Fibroblast of lung (primary cell): ENCODE measurements at regions not wholly inside any gene's neighbourhood (a gene's known extent, or its start where the extent isn't known, plus 50 kb on each side); places are given as distances from the start of the nearest gene placed in this dataset.

Experiments
- DNase-seq, 2 donors: peaks; one replicate each; pipeline versions ENCODE4 v3.0.0 to v3.0.0-alpha.2; 2010; ENCODE audit warnings: low read depth in 2 of 2
- H2AFZ ChIP-seq: 2 replicates; pipeline ENCODE4 v1.5.1; 2012; ENCODE audit warnings: low read length, control low read depth, inconsistent platforms
- H3K27ac ChIP-seq: 2 replicates; pipeline ENCODE4 v1.5.1; 2011; ENCODE audit warnings: low read length, control low read depth; ENCODE audit not compliant: insufficient read depth
- H3K27me3 ChIP-seq: 2 replicates; pipeline ENCODE4 v1.5.1; 2011; ENCODE audit warnings: mild to moderate bottlenecking, low read length; ENCODE audit not compliant: control insufficient read depth, insufficient read depth
- H3K36me3 ChIP-seq: 2 replicates; pipeline ENCODE4 v1.5.1; 2011; ENCODE audit warnings: low read length; ENCODE audit not compliant: control insufficient read depth, insufficient read depth
- H3K4me1 ChIP-seq: 2 replicates; pipeline ENCODE4 v1.5.1; 2011; ENCODE audit warnings: low read length; ENCODE audit not compliant: control insufficient read depth, insufficient read depth; ENCODE audit errors: extremely low read depth
- H3K4me2 ChIP-seq: 2 replicates; pipeline ENCODE4 v1.5.1; 2011; ENCODE audit warnings: low read length, control low read depth; ENCODE audit not compliant: insufficient read depth; ENCODE audit errors: extremely low read depth
- H3K4me3 ChIP-seq, 4 experiments: fragments of 200-600 bp in 1 of 4; sonication (generic) in 1 of 4; replicated peaks in 1 of 4; 2 replicates each; pipeline ENCODE4 v1.5.1; 2011 to 2016; ENCODE audit warnings: low read length in 4 of 4, low read depth in 3 of 4, mild to moderate bottlenecking in 3 of 4, control low read depth in 2 of 4, inconsistent platforms in 1 of 4, mixed read lengths in 1 of 4; ENCODE audit not compliant: insufficient read depth in 1 of 4; ENCODE audit errors: control extremely low read depth in 1 of 4
- H3K79me2 ChIP-seq: 2 replicates; pipeline ENCODE4 v1.5.1; 2012; ENCODE audit warnings: mild to moderate bottlenecking, low read length, inconsistent platforms; ENCODE audit not compliant: control insufficient read depth, insufficient read depth
- H3K9ac ChIP-seq: 2 replicates; pipeline ENCODE4 v1.5.1; 2011; ENCODE audit warnings: mild to moderate bottlenecking, low read length, control low read depth; ENCODE audit not compliant: insufficient read depth
- H3K9me3 ChIP-seq: 2 replicates; pipeline ENCODE4 v1.5.1; 2012; ENCODE audit warnings: low read depth, low read length; ENCODE audit not compliant: control insufficient read depth, insufficient read depth
- H4K20me1 ChIP-seq: 2 replicates; pipeline ENCODE4 v1.5.1; 2011; ENCODE audit warnings: low read length; ENCODE audit not compliant: control insufficient read depth, insufficient read depth; ENCODE audit errors: extremely low read depth
- EZH2 ChIP-seq: IDR thresholded peaks from 2 replicates; pipeline ENCODE4 v1.5.1; 2012; ENCODE audit warnings: low read length, control low read depth, mild to moderate bottlenecking; ENCODE audit errors: missing control alignments
- TF ChIP-seq, protein P1 (sequence below), 2 donors: IDR thresholded peaks in 1 of 2; conservative IDR thresholded peaks in 1 of 2; 1 replicate in 1 of 2; 2 replicates in 1 of 2; pipeline ENCODE4 v1.5.1; 2011 to 2012; ENCODE audit warnings: low read length in 2 of 2, control low read depth in 1 of 2, inconsistent platforms in 1 of 2, low read depth in 1 of 2, mild to moderate bottlenecking in 1 of 2

DNA sequence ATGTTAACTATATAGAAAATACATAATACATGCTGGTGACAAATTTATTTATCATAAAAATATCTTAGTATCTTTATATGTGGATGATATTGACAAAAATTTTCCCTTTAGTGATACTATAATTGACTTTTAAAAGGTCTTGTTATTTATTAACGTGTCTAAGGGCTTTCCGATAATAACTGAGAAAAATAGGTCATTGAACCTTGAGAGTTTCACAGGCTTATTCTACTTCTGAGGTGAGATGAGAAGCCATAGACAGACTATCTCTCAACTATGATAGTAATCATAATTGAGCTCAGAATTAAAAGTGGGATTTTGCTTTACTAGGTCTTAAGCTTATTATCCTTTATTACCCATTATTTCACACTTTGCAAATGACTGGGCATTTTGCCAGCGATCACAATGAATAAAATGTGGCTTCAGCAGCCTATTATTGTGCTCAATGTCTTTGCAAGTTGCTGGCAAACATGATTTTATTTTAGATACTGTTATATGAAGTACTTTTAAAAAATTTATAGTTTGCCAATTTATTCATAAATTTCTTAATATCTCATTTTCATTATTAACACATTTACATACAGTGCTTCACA, 574.5 kb downstream of the ZWINT start:
- Histone ChIP-seq H3K27me3 (no peaks in the 10 kb centered on the region), H2AFZ (no peak overlapping the region), H3K27ac (no peak overlapping the region), H3K79me2 (no peaks in the 10 kb centered on the region), H3K4me2 (no peak overlapping the region), H3K9ac (no peak overlapping the region), H4K20me1 (no peaks in the 10 kb centered on the region), H3K4me3 (no peak overlapping the region), H3K4me1 (no peaks in the 10 kb centered on the region), H3K36me3 (no peaks in the 10 kb centered on the region), H3K9me3 (no peaks in the 10 kb centered on the region)
- TF ChIP-seq, protein P1, sequence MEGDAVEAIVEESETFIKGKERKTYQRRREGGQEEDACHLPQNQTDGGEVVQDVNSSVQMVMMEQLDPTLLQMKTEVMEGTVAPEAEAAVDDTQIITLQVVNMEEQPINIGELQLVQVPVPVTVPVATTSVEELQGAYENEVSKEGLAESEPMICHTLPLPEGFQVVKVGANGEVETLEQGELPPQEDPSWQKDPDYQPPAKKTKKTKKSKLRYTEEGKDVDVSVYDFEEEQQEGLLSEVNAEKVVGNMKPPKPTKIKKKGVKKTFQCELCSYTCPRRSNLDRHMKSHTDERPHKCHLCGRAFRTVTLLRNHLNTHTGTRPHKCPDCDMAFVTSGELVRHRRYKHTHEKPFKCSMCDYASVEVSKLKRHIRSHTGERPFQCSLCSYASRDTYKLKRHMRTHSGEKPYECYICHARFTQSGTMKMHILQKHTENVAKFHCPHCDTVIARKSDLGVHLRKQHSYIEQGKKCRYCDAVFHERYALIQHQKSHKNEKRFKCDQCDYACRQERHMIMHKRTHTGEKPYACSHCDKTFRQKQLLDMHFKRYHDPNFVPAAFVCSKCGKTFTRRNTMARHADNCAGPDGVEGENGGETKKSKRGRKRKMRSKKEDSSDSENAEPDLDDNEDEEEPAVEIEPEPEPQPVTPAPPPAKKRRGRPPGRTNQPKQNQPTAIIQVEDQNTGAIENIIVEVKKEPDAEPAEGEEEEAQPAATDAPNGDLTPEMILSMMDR (conservative IDR thresholded peaks at IDR 0.05 in 1 of 2, IDR thresholded peaks at IDR 0.05 in 1 of 2; ENCODE audit: low read depth in 1 of 2, low read length in 2 of 2) = no peak
- TF ChIP-seq EZH2 = no peak
- no peak for DNase-seq

DNA sequence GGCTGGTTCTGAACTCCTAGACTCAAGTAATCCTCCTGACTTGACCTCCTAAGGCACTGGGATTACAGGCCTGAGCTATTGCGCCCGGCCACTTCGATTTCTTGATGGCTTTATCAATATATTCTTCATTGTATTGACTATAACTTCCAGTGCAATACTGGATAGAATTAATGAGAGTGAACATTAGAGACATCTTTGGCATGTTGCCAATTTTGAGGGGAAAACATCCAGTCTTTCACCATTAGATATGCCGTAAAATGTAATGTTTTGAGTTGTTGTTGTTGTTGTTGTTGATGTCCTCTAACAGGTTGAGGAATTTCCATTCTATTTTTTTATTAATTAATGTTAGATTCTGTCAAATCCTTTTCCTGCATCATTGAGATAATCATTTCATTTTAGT, 578.9 kb downstream of the ZWINT start:
- no peak overlapping the region for H3K4me2 ChIP-seq
- H3K9ac ChIP-seq = no peak overlapping the region
- H3K79me2 ChIP-seq = no peaks in the 10 kb centered on the region
- no peak overlapping the region for H2AFZ ChIP-seq
- H4K20me1 ChIP-seq = no peaks in the 10 kb centered on the region
- no peak for DNase-seq
- no peaks in the 10 kb centered on the region for H3K4me1 ChIP-seq
- no peaks in the 10 kb centered on the region for H3K36me3 ChIP-seq
- H3K27me3 ChIP-seq = no peaks in the 10 kb centered on the region
- H3K9me3 ChIP-seq = no peaks in the 10 kb centered on the region
- no peak for TF ChIP-seq EZH2
- TF ChIP-seq, protein P1 (conservative IDR thresholded peaks at IDR 0.05 in 1 of 2, IDR thresholded peaks at IDR 0.05 in 1 of 2; ENCODE audit: low read depth in 1 of 2, low read length in 2 of 2) = no peak
- no peak overlapping the region for H3K4me3 ChIP-seq
- no peak overlapping the region for H3K27ac ChIP-seq

DNA sequence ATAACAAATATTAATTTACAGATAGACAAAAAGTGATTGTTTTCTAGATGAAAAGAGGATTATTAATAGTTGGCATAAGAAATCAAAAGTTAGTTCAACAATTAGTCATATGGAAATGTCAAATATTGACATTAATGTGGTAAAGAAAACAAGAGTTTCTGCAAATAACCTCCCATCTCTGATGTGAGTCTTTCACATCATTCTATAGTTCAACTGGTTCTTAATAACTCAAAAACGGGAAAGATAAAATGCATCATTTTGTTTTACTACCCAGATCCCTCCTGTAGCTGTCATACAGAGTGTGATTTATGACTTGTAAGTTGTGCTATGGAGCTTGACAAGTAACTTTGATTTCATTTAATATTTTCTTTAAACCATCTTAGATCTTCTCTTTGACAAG, 594.8 kb downstream of the ZWINT start:
- Histone ChIP-seq H3K27ac (no peak overlapping the region), H3K4me2 (no peak overlapping the region), H4K20me1 (no peaks in the 10 kb centered on the region), H2AFZ (no peak overlapping the region), H3K79me2 (no peaks in the 10 kb centered on the region), H3K4me3 (no peak overlapping the region), H3K36me3 (no peaks in the 10 kb centered on the region), H3K27me3 (no peaks in the 10 kb centered on the region), H3K9me3 (no peaks in the 10 kb centered on the region), H3K4me1 (no peaks in the 10 kb centered on the region), H3K9ac (no peak overlapping the region)
- no peak for DNase-seq
- no peak for TF ChIP-seq EZH2
- TF ChIP-seq, protein P1 (conservative IDR thresholded peaks at IDR 0.05 in 1 of 2, IDR thresholded peaks at IDR 0.05 in 1 of 2; ENCODE audit: low read depth in 1 of 2, low read length in 2 of 2) = no peak
